H7 (cell line): ENCODE measurements at regions not wholly inside any gene's neighbourhood (a gene's known extent, or its start where the extent isn't known, plus 50 kb on each side); places are given as distances from the start of the nearest gene placed in this dataset.
A peak's percentile ranks its signal among the peaks of the same experiment; 100 is the strongest.

Experiments used
- DNase-seq: peaks from one replicate; pipeline ENCODE4 v3.0.0; 2012
- H3K27me3 ChIP-seq: 2 replicates; pipeline ENCODE4 v1.6.0; 2011; ENCODE audit warnings: mild to moderate bottlenecking, low read length; ENCODE audit not compliant: control insufficient read depth, insufficient read depth
- H3K36me3 ChIP-seq: replicated peaks from 2 replicates; pipeline ENCODE4 v1.5.1; 2011; ENCODE audit warnings: low read length; ENCODE audit not compliant: control insufficient read depth, insufficient read depth
- H3K4me3 ChIP-seq: 2 replicates; pipeline ENCODE4 v1.5.1; 2011; ENCODE audit warnings: low read depth, mild to moderate bottlenecking, control low read depth, low read length, moderate library complexity; ENCODE audit not compliant: insufficient read depth

- no peak for DNase-seq
- Histone ChIP-seq H3K4me3 (no peak overlapping the region), H3K27me3 (no peaks in the 10 kb centered on the region), H3K36me3 (no peaks in the 10 kb centered on the region)
Observed at GRCh38 chr11:29353833-29354232, 663.0 kb downstream of the KCNA4 start.

GRCh38 chr11:29352273-29352795, 664.5 kb downstream of the KCNA4 start:
- H3K4me3 ChIP-seq = no peak overlapping the region
- DNase-seq = no peak
- no peaks in the 10 kb centered on the region for H3K36me3 ChIP-seq
- no peaks in the 10 kb centered on the region for H3K27me3 ChIP-seq

GRCh38 chr11:29351301-29351873, 665.4 kb downstream of the KCNA4 start:
- Histone ChIP-seq H3K36me3 (no peaks in the 10 kb centered on the region), H3K4me3 (no peak overlapping the region), H3K27me3 (no peaks in the 10 kb centered on the region)
- no peak for DNase-seq

GRCh38 chr11:29343465-29344333, 673.1 kb downstream of the KCNA4 start:
- peak; percentile 6 for DNase-seq
- H3K4me3 ChIP-seq = no peak overlapping the region
- no peaks in the 10 kb centered on the region for H3K27me3 ChIP-seq
- H3K36me3 ChIP-seq = no peaks in the 10 kb centered on the region

GRCh38 chr11:29336727-29337575, 679.9 kb downstream of the KCNA4 start:
- no peak for DNase-seq
- H3K4me3 ChIP-seq = no peak overlapping the region
- no peaks in the 10 kb centered on the region for H3K36me3 ChIP-seq
- no peaks in the 10 kb centered on the region for H3K27me3 ChIP-seq

- H3K4me3 ChIP-seq = no peak overlapping the region
- H3K27me3 ChIP-seq = no peaks in the 10 kb centered on the region
- no peak for DNase-seq
- H3K36me3 ChIP-seq = no peaks in the 10 kb centered on the region
Observed at GRCh38 chr11:29334776-29335130, 682.1 kb downstream of the KCNA4 start.

GRCh38 chr11:29333993-29334775, 682.6 kb downstream of the KCNA4 start:
- peak; percentile 14 for DNase-seq
- Histone ChIP-seq H3K36me3 (no peaks in the 10 kb centered on the region), H3K4me3 (no peak overlapping the region), H3K27me3 (no peaks in the 10 kb centered on the region)

GRCh38 chr11:29331451-29332010, 685.3 kb downstream of the KCNA4 start:
- H3K4me3 ChIP-seq = no peak overlapping the region
- H3K27me3 ChIP-seq = no peaks in the 10 kb centered on the region
- no peaks in the 10 kb centered on the region for H3K36me3 ChIP-seq
- no peak for DNase-seq

- Histone ChIP-seq H3K27me3 (no peaks in the 10 kb centered on the region), H3K4me3 (no peak overlapping the region), H3K36me3 (no peaks in the 10 kb centered on the region)
- DNase-seq = peak; percentile 2
Observed at GRCh38 chr11:29328961-29329441, 687.8 kb downstream of the KCNA4 start.

GRCh38 chr11:29327891-29328290, 688.9 kb downstream of the KCNA4 start:
- Histone ChIP-seq H3K36me3 (no peaks in the 10 kb centered on the region), H3K27me3 (no peaks in the 10 kb centered on the region), H3K4me3 (no peak overlapping the region)
- no peak for DNase-seq

GRCh38 chr11:29326757-29327156, 690.1 kb downstream of the KCNA4 start:
- DNase-seq = no peak
- no peaks in the 10 kb centered on the region for H3K36me3 ChIP-seq
- H3K27me3 ChIP-seq = no peaks in the 10 kb centered on the region

GRCh38 chr11:29324328-29324727, 692.5 kb downstream of the KCNA4 start:
- DNase-seq = no peak
- H3K27me3 ChIP-seq = no peaks in the 10 kb centered on the region
- H3K4me3 ChIP-seq = no peak overlapping the region
- no peaks in the 10 kb centered on the region for H3K36me3 ChIP-seq

More at GRCh38 chr11:29326757-29327156, 690.1 kb downstream of the KCNA4 start:
- H3K4me3 ChIP-seq = no peak overlapping the region

- no peak for DNase-seq
- H3K27me3 ChIP-seq = no peaks in the 10 kb centered on the region
- no peaks in the 10 kb centered on the region for H3K36me3 ChIP-seq
- H3K4me3 ChIP-seq = no peak overlapping the region
Observed at GRCh38 chr11:29321293-29322132, 695.3 kb downstream of the KCNA4 start.
